B cell (primary cell): ENCODE measurements at regions not wholly inside any gene's neighbourhood (a gene's known extent, or its start where the extent isn't known, plus 50 kb on each side); places are given as distances from the start of the nearest gene placed in this dataset.
"Not testable (repeated sequence)": the region's sequence is repeated elsewhere in the genome, so short reads cannot be mapped to it uniquely, and the experiment has no call there.

ENCODE experiments used
- ATAC-seq: fragments of 200-7000 bp; cut with Tn5 transposase; one replicate; pipeline ENCODE4 v1.10.0; 2021; ENCODE audit warnings: low read depth, mild to moderate bottlenecking, moderate number of reproducible peaks, moderate library complexity
- CTCF ChIA-PET: fragments of 350-600 bp; sonication (Branson Sonifier 250); formaldehyde crosslinking; loops from one replicate; lab custom pipeline; 2021; ENCODE audit warnings: antibody characterized with exemption, inconsistent platforms; lab: Charles Lee
- POLR2A ChIA-PET: fragments of 350-600 bp; sonication (Branson Sonifier 250); formaldehyde crosslinking; loops from one replicate; lab custom pipeline; 2021; ENCODE audit warnings: antibody characterized with exemption; lab: Charles Lee
- DNase-seq: peaks from one replicate; pipeline ENCODE4 v3.0.0; 2013
- H2AFZ ChIP-seq: 2 replicates; pipeline ENCODE4 v1.6.1; 2012; ENCODE audit warnings: mild to moderate bottlenecking, low read depth, low read length; ENCODE audit not compliant: insufficient read depth, poor library complexity, severe bottlenecking
- H3K27ac ChIP-seq, 2 donors: 1 replicate in 1 of 2; 2 replicates in 1 of 2; pipeline ENCODE4 v1.5.1; 2012 to 2013; ENCODE audit warnings: low read length in 2 of 2, mild to moderate bottlenecking in 2 of 2, moderate library complexity in 1 of 2
- H3K27me3 ChIP-seq, 4 experiments: fragments of 200-600 bp in 1 of 4; sonication (generic) in 1 of 4; replicated peaks in 1 of 4; 1 replicate in 2 of 4; 2 replicates in 2 of 4; pipeline versions ENCODE4 v1.6.1 to v1.7.0; 2013 to 2016; ENCODE audit warnings: low read length in 3 of 4, mild to moderate bottlenecking in 2 of 4, mixed read lengths in 1 of 4, moderate library complexity in 1 of 4; ENCODE audit not compliant: insufficient read depth in 4 of 4, control insufficient read depth in 3 of 4; ENCODE audit errors: control extremely low read depth in 1 of 4
- H3K36me3 ChIP-seq, 2 experiments: replicated peaks in 1 of 2; 1 replicate in 1 of 2; 2 replicates in 1 of 2; pipeline versions ENCODE4 v1.6.1 to v1.7.1; 2013; ENCODE audit warnings: low read length in 1 of 2; ENCODE audit not compliant: insufficient read depth in 2 of 2, control insufficient read depth in 1 of 2; ENCODE audit errors: control extremely low read depth in 1 of 2, extremely low read depth in 1 of 2
- H3K4me1 ChIP-seq, 2 donors: fragments of 200-600 bp in 1 of 2; sonication (generic) in 1 of 2; 1 replicate in 1 of 2; 2 replicates in 1 of 2; pipeline versions ENCODE4 v1.5.1 to v1.6.1; 2013 to 2017; ENCODE audit warnings: low read length in 2 of 2; ENCODE audit not compliant: control insufficient read depth in 2 of 2, insufficient read depth in 2 of 2
- H3K4me2 ChIP-seq: replicated peaks from 2 replicates; pipeline ENCODE3; 2012; ENCODE audit warnings: mild to moderate bottlenecking, low read depth, low read length; ENCODE audit not compliant: poor library complexity, severe bottlenecking
- H3K4me3 ChIP-seq, 5 experiments: fragments of 200-600 bp in 1 of 5; sonication (generic) in 1 of 5; 1 replicate in 3 of 5; 2 replicates in 2 of 5; pipeline versions ENCODE4 v1.5.1 to v1.7.0; 2011 to 2016; ENCODE audit warnings: low read length in 4 of 5, mild to moderate bottlenecking in 4 of 5, low read depth in 2 of 5, control low read depth in 1 of 5, moderate library complexity in 1 of 5; ENCODE audit not compliant: insufficient read depth in 1 of 5; ENCODE audit errors: control extremely low read depth in 1 of 5, extremely low read depth in 1 of 5
- H3K79me2 ChIP-seq: fragments of 200-600 bp; sonication (generic); one replicate; pipeline ENCODE4 v1.6.0; 2016; ENCODE audit warnings: low read length; ENCODE audit not compliant: control insufficient read depth, insufficient read depth
- H3K9ac ChIP-seq: fragments of 200-600 bp; sonication (generic); 2 replicates; pipeline ENCODE4 v1.6.1; 2017; ENCODE audit warnings: mild to moderate bottlenecking, low read length, moderate library complexity
- H3K9me3 ChIP-seq, 3 donors: one replicate each; pipeline versions ENCODE4 v1.6.1 to v1.7.1; 2013; ENCODE audit warnings: low read length in 2 of 3; ENCODE audit not compliant: control insufficient read depth in 2 of 3, insufficient read depth in 1 of 3; ENCODE audit errors: control extremely low read depth in 1 of 3
- H4K20me1 ChIP-seq: 2 replicates; pipeline ENCODE4 v1.6.0; 2012; ENCODE audit warnings: mild to moderate bottlenecking, low read length; ENCODE audit not compliant: insufficient read depth, control insufficient read depth, poor library complexity, severe bottlenecking
- H3K27ac Mint-ChIP-seq: one replicate; pipeline ENCODE4 v1.8.0; 2021; ENCODE audit warnings: mixed read lengths
- H3K27me3 Mint-ChIP-seq: one replicate; pipeline ENCODE4 v1.8.0; 2021; ENCODE audit warnings: mixed read lengths
- H3K4me1 Mint-ChIP-seq: one replicate; pipeline ENCODE4 v1.8.0; 2021; ENCODE audit warnings: mixed read lengths
- H3K4me3 Mint-ChIP-seq: one replicate; pipeline ENCODE4 v1.8.0; 2021; ENCODE audit warnings: mixed read lengths
- H3K9me3 Mint-ChIP-seq: one replicate; pipeline ENCODE4 v1.8.0; 2022; ENCODE audit warnings: mixed read lengths; ENCODE audit not compliant: insufficient read depth
- EZH2 ChIP-seq: IDR thresholded peaks from 2 replicates; pipeline ENCODE4 v1.6.1; 2012; ENCODE audit warnings: borderline replicate concordance, low read depth, mild to moderate bottlenecking, moderate library complexity, low read length; ENCODE audit not compliant: insufficient read depth, poor library complexity, severe bottlenecking
- WGBS: methylation state at CpG from one replicate; pipeline ENCODE4 v1.1.5; 2013; ENCODE audit warnings: missing lambda C conversion rate; ENCODE audit not compliant: insufficient coverage; 5-methylcytosine and 5-hydroxymethylcytosine counted together
- intact Hi-C: fragments of 100-400 bp; cut with micrococcal nuclease; formaldehyde crosslinking; loops from one replicate; pipeline ENCODE4 v1.10.0; 2022
- TF ChIP-seq, protein P1 (sequence below): fragments of 200-600 bp; IDR thresholded peaks from one replicate; pipeline ENCODE4 v1.8.0; 2022; ENCODE audit warnings: antibody characterized with exemption, mild to moderate bottlenecking

DNA sequence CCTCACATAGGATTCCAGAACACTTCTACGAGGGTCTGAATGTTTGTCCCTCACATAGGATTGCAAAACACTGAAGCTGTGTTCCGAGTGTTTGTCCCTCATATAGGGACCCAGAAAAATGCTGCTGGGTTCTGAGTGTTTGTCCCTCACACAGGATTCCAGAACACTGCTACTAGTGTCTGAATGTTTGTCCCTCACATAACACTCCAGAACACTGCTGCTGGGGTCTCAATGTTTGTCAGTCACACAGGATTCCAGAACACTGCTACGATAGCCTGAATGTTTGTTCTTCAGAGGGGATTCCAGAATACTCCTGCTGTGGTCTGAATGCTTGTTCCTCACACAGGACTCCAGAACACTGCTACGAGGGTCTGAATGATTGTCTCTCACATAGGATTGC lies 218.7 kb downstream of the FOXD4L6 start:
- ChIA-PET CTCF (no interaction called here), POLR2A (no interaction called here)
- Histone ChIP-seq H3K4me3 (no peak overlapping the region), H3K4me2 (no peak overlapping the region), H3K9ac (no peak overlapping the region), H3K4me1 (no peaks in the 10 kb centered on the region), H4K20me1 (no peaks in the 10 kb centered on the region), H3K79me2 (no peaks in the 10 kb centered on the region), H3K27me3 (no peaks in the 10 kb centered on the region), H3K9me3 (peaks cover 4 to 94% (median 8%) of the 10 kb centered on the region in 3 donors), H3K27ac (no peak overlapping the region), H3K36me3 (no peaks in the 10 kb centered on the region), H2AFZ (no peak overlapping the region)
- ATAC-seq (no peak), DNase-seq (no peak)
- peaks cover 34% of the 10 kb centered on the region for H3K9me3 Mint-ChIP-seq
- WGBS: 86% methylated on average over 4 of the region's 4 CpGs
- intact Hi-C loops: no loop called here
- H3K4me3 Mint-ChIP-seq: no peak overlapping the region
- H3K4me1 Mint-ChIP-seq: no peaks in the 10 kb centered on the region
- TF ChIP-seq, protein P1, sequence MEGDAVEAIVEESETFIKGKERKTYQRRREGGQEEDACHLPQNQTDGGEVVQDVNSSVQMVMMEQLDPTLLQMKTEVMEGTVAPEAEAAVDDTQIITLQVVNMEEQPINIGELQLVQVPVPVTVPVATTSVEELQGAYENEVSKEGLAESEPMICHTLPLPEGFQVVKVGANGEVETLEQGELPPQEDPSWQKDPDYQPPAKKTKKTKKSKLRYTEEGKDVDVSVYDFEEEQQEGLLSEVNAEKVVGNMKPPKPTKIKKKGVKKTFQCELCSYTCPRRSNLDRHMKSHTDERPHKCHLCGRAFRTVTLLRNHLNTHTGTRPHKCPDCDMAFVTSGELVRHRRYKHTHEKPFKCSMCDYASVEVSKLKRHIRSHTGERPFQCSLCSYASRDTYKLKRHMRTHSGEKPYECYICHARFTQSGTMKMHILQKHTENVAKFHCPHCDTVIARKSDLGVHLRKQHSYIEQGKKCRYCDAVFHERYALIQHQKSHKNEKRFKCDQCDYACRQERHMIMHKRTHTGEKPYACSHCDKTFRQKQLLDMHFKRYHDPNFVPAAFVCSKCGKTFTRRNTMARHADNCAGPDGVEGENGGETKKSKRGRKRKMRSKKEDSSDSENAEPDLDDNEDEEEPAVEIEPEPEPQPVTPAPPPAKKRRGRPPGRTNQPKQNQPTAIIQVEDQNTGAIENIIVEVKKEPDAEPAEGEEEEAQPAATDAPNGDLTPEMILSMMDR: no peak
- no peak for TF ChIP-seq EZH2
- H3K27me3 Mint-ChIP-seq: peaks cover 2% of the 10 kb centered on the region
- H3K27ac Mint-ChIP-seq: no peak overlapping the region

DNA sequence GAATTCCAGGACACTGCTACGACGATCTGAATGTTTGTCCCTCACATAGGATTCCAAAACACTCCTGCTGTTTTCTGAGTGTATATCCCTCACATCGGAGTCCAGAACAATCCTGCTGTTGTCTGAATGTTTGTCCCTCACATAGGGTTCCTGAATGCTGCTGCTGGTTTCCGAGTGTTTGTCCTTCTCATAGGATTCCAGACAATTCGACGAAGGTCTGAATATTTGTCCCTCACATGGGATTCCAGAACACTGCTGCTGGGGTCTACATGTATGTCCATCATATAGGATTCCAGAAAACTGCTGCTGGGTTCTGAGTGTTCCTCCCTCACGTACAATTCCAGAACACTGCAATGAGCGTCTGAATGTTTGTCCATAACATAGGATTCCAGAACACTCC lies 219.4 kb downstream of the FOXD4L6 start:
- H3K27ac Mint-ChIP-seq, H3K4me3 ChIP-seq, intact Hi-C loops: not testable (repeated sequence)

More for the DNA sequence above, 219.4 kb downstream of the FOXD4L6 start:
- CTCF ChIA-PET, ATAC-seq, H3K4me3 Mint-ChIP-seq, H3K4me1 ChIP-seq, H3K27ac ChIP-seq, H3K9ac ChIP-seq, H3K36me3 ChIP-seq, DNase-seq, H4K20me1 ChIP-seq, H2AFZ ChIP-seq, H3K27me3 Mint-ChIP-seq, H3K79me2 ChIP-seq, H3K4me2 ChIP-seq, H3K4me1 Mint-ChIP-seq, POLR2A ChIA-PET, H3K27me3 ChIP-seq: not testable (repeated sequence)
- H3K9me3 Mint-ChIP-seq: peaks cover 33% of the 10 kb centered on the region
- WGBS: 89% methylated on average over 8 of the region's 8 CpGs
- H3K9me3 ChIP-seq: peaks cover 4 to 94% (median 4%) of the 10 kb centered on the region in 3 donors
